NT2/D1 (cell line): ENCODE measurements at regions not wholly inside any gene's neighbourhood (a gene's known extent, or its start where the extent isn't known, plus 50 kb on each side); places are given as distances from the start of the nearest gene placed in this dataset.

Experiments used
- YY1 ChIP-seq: IDR thresholded peaks from 2 replicates; pipeline ENCODE4 v1.6.1; 2011; ENCODE audit not compliant: insufficient read length, insufficient read depth
- ZNF274 ChIP-seq: IDR thresholded peaks from 2 replicates; pipeline ENCODE4 v1.6.1; 2011; ENCODE audit warnings: mild to moderate bottlenecking, low read depth, low read length

GRCh38 chr3:70818145-70818544, 505.7 kb upstream of the MDFIC2 start:
- TF ChIP-seq ZNF274 (no peak), YY1 (no peak)
